Cardiac muscle cell (in vitro differentiated cells and primary cell): ENCODE measurements at regions not wholly inside any gene's neighbourhood (a gene's known extent, or its start where the extent isn't known, plus 50 kb on each side); places are given as distances from the start of the nearest gene placed in this dataset.
"Not testable (repeated sequence)": the region's sequence is repeated elsewhere in the genome, so short reads cannot be mapped to it uniquely, and the experiment has no call there.

Experiments used
- DNase-seq, 2 donors: peaks; one replicate each; pipeline versions ENCODE4 v3.0.0 to v3.0.0-alpha.2; 2010 to 2017; ENCODE audit warnings: low read depth in 1 of 2, low spot score in 1 of 2
- H3K27ac ChIP-seq: fragments of 200-600 bp; sonication (generic); 2 replicates; pipeline ENCODE4 v1.5.1; 2016
- H3K27me3 ChIP-seq: fragments of 200-600 bp; sonication (generic); 2 replicates; pipeline ENCODE4 v1.6.0; 2016; ENCODE audit warnings: control low read depth
- H3K36me3 ChIP-seq: fragments of 200-600 bp; sonication (generic); 2 replicates; pipeline ENCODE4 v1.5.1; 2016; ENCODE audit warnings: control low read depth
- H3K4me1 ChIP-seq: fragments of 200-600 bp; sonication (generic); 2 replicates; pipeline ENCODE4 v1.8.1; 2017; ENCODE audit warnings: low read depth, mild to moderate bottlenecking, mixed run types
- H3K4me3 ChIP-seq: fragments of 200-600 bp; sonication (generic); 2 replicates; pipeline ENCODE4 v1.5.1; 2016; ENCODE audit warnings: mild to moderate bottlenecking
- H3K9me3 ChIP-seq: fragments of 200-600 bp; sonication (generic); 2 replicates; pipeline ENCODE4 v1.5.1; 2017; ENCODE audit warnings: low read depth, mild to moderate bottlenecking, control low read depth
- TF ChIP-seq, protein P1 (sequence below): IDR thresholded peaks from 2 replicates; pipeline ENCODE4 v1.5.1; 2012; ENCODE audit warnings: low read depth, mild to moderate bottlenecking, low read length

GRCh38 chr4:95949136-95949765, 109.4 kb downstream of the PDHA2 start:
- Histone ChIP-seq H3K4me1 (peaks cover 7% of the 10 kb centered on the region), H3K27ac (no peak overlapping the region), H3K27me3 (no peaks in the 10 kb centered on the region), H3K9me3 (no peaks in the 10 kb centered on the region), H3K4me3 (no peak overlapping the region), H3K36me3 (no peaks in the 10 kb centered on the region)
- TF ChIP-seq, protein P1, sequence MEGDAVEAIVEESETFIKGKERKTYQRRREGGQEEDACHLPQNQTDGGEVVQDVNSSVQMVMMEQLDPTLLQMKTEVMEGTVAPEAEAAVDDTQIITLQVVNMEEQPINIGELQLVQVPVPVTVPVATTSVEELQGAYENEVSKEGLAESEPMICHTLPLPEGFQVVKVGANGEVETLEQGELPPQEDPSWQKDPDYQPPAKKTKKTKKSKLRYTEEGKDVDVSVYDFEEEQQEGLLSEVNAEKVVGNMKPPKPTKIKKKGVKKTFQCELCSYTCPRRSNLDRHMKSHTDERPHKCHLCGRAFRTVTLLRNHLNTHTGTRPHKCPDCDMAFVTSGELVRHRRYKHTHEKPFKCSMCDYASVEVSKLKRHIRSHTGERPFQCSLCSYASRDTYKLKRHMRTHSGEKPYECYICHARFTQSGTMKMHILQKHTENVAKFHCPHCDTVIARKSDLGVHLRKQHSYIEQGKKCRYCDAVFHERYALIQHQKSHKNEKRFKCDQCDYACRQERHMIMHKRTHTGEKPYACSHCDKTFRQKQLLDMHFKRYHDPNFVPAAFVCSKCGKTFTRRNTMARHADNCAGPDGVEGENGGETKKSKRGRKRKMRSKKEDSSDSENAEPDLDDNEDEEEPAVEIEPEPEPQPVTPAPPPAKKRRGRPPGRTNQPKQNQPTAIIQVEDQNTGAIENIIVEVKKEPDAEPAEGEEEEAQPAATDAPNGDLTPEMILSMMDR, result no peak
- peak in 1 of 2 donors; percentile 63 for DNase-seq

DNA sequence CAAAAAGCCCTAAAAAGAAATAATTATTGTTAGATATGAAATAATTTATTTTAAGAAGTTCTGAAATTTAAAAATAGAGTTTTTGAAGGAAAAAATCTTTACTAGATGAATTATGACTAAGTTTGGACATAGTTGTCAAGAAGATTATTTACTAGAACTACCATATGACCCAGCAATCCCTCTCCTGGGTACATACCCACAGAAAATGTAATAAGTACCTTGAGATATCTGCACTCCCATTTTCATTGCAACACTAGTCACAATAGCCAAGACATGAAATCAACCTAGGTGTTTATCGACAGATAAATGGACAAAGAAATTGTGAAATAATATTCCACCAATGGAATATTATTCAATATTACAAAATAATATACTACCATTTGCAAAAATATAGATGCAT, 109.9 kb downstream of the PDHA2 start:
- H3K9me3 ChIP-seq, result no peaks in the 10 kb centered on the region
- no peaks in the 10 kb centered on the region for H3K27me3 ChIP-seq
- DNase-seq, result no peak
- H3K4me1 ChIP-seq, result peaks cover 7% of the 10 kb centered on the region
- TF ChIP-seq, protein P1, result no peak
- no peak overlapping the region for H3K4me3 ChIP-seq
- no peaks in the 10 kb centered on the region for H3K36me3 ChIP-seq
- H3K27ac ChIP-seq, result no peak overlapping the region

DNA sequence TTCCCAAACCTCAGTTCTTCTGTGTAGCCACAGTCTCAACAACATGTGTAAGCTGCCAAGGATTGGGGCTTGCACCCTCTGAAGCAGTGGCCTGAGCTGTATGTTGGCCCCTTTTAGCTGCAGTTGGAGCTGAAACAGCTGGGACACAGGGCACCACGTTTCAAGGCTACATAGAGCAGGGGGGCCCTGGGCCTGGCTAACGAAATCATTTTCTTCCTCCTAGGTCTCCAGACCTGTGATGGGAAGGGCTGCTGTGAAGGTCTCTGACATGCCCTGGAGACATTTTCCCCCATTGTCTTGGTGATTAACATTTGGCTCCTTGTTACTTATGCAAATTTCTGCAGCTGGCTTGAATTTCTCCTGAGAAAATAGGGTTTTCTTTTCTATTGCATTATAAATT, 112.6 kb downstream of the PDHA2 start:
- not testable (repeated sequence) for H3K27ac ChIP-seq, DNase-seq, H3K4me3 ChIP-seq, H3K4me1 ChIP-seq, H3K27me3 ChIP-seq, H3K36me3 ChIP-seq, H3K9me3 ChIP-seq

DNA sequence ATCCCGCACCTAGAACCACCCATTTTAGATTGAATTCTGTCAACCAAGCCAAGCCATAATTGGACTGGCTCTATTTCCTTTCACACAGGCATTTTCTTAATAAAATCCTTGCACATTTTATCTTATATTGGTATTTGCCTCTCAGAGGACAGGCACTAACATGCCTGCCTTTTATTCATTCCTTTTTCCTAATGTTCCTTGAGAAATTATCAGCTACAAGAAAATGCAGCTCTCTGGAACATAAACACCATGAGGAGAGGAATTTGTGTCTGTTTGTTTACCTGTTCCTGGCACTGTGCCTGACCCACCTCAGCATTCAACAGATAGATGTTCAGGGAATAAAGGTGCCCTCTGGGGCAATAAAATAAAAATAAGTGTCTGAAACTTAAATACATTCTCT, 116.2 kb downstream of the PDHA2 start:
- Histone ChIP-seq H3K4me1 (no peaks in the 10 kb centered on the region), H3K27me3 (no peaks in the 10 kb centered on the region), H3K27ac (no peak overlapping the region), H3K4me3 (no peak overlapping the region), H3K9me3 (no peaks in the 10 kb centered on the region), H3K36me3 (no peaks in the 10 kb centered on the region)
- TF ChIP-seq, protein P1, result no peak
- DNase-seq, result no peak

- H3K4me3 ChIP-seq, result no peak overlapping the region
- no peak overlapping the region for H3K27ac ChIP-seq
- no peaks in the 10 kb centered on the region for H3K36me3 ChIP-seq
- H3K9me3 ChIP-seq, result no peaks in the 10 kb centered on the region
- DNase-seq, result peak in 1 of 2 donors; percentile 54
- TF ChIP-seq, protein P1, result no peak
- no peaks in the 10 kb centered on the region for H3K27me3 ChIP-seq
- H3K4me1 ChIP-seq, result no peaks in the 10 kb centered on the region
These were observed 117.2 kb downstream of the PDHA2 start for GRCh38 chr4:95957054-95957453.

- no peak overlapping the region for H3K27ac ChIP-seq
- TF ChIP-seq, protein P1, result no peak
- H3K4me1 ChIP-seq, result no peaks in the 10 kb centered on the region
- no peak for DNase-seq
- H3K27me3 ChIP-seq, result no peaks in the 10 kb centered on the region
- H3K9me3 ChIP-seq, result no peaks in the 10 kb centered on the region
- no peak overlapping the region for H3K4me3 ChIP-seq
- no peaks in the 10 kb centered on the region for H3K36me3 ChIP-seq
These were observed 117.9 kb downstream of the PDHA2 start for GRCh38 chr4:95957759-95958158.
